Ovary (tissue), 7 donors: ENCODE measurements at regions not wholly inside any gene's neighbourhood (a gene's known extent, or its start where the extent isn't known, plus 50 kb on each side); places are given as distances from the start of the nearest gene placed in this dataset.

Experiments
- DNase-seq, 5 donors: peaks; one replicate each; pipeline ENCODE4 v3.0.0-alpha.2; 2019 to 2020
- H3K27ac ChIP-seq, 2 donors: fragments of 200-600 bp; one replicate each; pipeline versions ENCODE4 v1.5.1 to v1.8.0; 2019 to 2022
- H3K27me3 ChIP-seq: fragments of 200-600 bp; one replicate; pipeline ENCODE4 v1.8.0; 2022
- H3K36me3 ChIP-seq: fragments of 200-600 bp; sonication (generic); one replicate; pipeline ENCODE4 v1.5.1; 2019
- H3K4me1 ChIP-seq: one replicate; pipeline ENCODE4 v1.8.1; 2013; ENCODE audit warnings: mild to moderate bottlenecking, moderate library complexity; ENCODE audit not compliant: insufficient read depth
- H3K4me3 ChIP-seq: fragments of 200-600 bp; sonication (generic); one replicate; pipeline ENCODE4 v1.5.1; 2017
- H3K9me3 ChIP-seq, 2 donors: fragments of 200-600 bp in 1 of 2; sonication (generic) in 1 of 2; one replicate each; pipeline versions ENCODE4 v1.5.1 to v1.8.1; 2013 to 2019; ENCODE audit warnings: mild to moderate bottlenecking in 1 of 2, moderate library complexity in 1 of 2
- EP300 ChIP-seq: sonication (generic); formaldehyde crosslinking; IDR thresholded peaks from one replicate; pipeline ENCODE4 v1.6.1; 2017; ENCODE audit warnings: antibody characterized with exemption
- POLR2A ChIP-seq: fragments of 450-650 bp; IDR thresholded peaks from one replicate; pipeline ENCODE4 v1.6.1; 2017; ENCODE audit warnings: antibody characterized with exemption, mild to moderate bottlenecking, moderate library complexity
- WGBS, 3 donors: extraction: QIAGEN DNeasy Blood & Tissue Kit in 1 of 3; methylation state at CpG; one replicate each; pipeline versions ENCODE4 v1.1.5 to v1.1.7; 2013 to 2017; 5-methylcytosine and 5-hydroxymethylcytosine counted together
- intact Hi-C, 4 donors: fragments of 100-400 bp; cut with DNase I; formaldehyde crosslinking; loops; one replicate each; pipeline versions ENCODE4 v1.11.0 to v1.15.1; 2022 to 2023
- TF ChIP-seq, protein P1 (sequence below), 3 donors: fragments of 450-650 bp in 2 of 3; fragments of 200-600 bp in 1 of 3; IDR thresholded peaks; one replicate each; pipeline versions ENCODE4 v1.5.1 to v1.8.0; 2016 to 2022; ENCODE audit warnings: antibody characterized with exemption in 3 of 3, mild to moderate bottlenecking in 1 of 3
- donor health status: DM: no; HTN: no; CAD: no; lungs with moderate emphysema.
- donor health status: DM: no; HTN: no; CAD: no.
- donor health status: Bipolar disorder and iron deficiency.
- donor health status: DM: no; HTN: no; CAD: no.
- donor health status: DM: yes; HTN: yes; CAD: no.

DNA sequence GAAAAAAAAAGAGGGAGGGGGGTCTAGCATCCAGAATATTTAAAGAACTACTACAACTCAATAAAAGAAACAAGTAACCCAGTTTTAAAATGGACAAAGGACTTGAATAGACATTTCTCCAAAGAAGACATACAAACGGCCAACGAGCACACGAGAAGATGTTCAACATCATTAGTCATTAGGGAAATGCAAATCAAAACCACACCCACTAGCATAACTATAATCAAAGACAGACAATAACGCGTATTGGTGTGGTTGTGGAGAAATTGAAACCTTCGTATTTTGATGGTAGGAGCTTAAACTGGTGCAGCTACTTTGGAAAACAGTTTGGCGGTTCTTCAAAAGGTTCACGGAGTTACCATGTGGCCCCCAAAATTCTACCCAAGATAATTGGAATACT lies 64.3 kb upstream of the CAB39 start:
- Histone ChIP-seq H3K27ac (no peak overlapping the region), H3K36me3 (no peaks in the 10 kb centered on the region), H3K4me1 (no peaks in the 10 kb centered on the region), H3K4me3 (no peak overlapping the region), H3K27me3 (no peaks in the 10 kb centered on the region), H3K9me3 (no peaks in the 10 kb centered on the region)
- 91 to 93% (median 91%) methylated on average over 8 of the region's 8 CpGs for WGBS, 3 donors
- DNase-seq, result no peak
- intact Hi-C loops, result no loop called here
- TF ChIP-seq POLR2A (no peak), EP300 (no peak)
- TF ChIP-seq, protein P1, sequence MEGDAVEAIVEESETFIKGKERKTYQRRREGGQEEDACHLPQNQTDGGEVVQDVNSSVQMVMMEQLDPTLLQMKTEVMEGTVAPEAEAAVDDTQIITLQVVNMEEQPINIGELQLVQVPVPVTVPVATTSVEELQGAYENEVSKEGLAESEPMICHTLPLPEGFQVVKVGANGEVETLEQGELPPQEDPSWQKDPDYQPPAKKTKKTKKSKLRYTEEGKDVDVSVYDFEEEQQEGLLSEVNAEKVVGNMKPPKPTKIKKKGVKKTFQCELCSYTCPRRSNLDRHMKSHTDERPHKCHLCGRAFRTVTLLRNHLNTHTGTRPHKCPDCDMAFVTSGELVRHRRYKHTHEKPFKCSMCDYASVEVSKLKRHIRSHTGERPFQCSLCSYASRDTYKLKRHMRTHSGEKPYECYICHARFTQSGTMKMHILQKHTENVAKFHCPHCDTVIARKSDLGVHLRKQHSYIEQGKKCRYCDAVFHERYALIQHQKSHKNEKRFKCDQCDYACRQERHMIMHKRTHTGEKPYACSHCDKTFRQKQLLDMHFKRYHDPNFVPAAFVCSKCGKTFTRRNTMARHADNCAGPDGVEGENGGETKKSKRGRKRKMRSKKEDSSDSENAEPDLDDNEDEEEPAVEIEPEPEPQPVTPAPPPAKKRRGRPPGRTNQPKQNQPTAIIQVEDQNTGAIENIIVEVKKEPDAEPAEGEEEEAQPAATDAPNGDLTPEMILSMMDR (IDR thresholded peaks at IDR 0.05), result no peak

DNA sequence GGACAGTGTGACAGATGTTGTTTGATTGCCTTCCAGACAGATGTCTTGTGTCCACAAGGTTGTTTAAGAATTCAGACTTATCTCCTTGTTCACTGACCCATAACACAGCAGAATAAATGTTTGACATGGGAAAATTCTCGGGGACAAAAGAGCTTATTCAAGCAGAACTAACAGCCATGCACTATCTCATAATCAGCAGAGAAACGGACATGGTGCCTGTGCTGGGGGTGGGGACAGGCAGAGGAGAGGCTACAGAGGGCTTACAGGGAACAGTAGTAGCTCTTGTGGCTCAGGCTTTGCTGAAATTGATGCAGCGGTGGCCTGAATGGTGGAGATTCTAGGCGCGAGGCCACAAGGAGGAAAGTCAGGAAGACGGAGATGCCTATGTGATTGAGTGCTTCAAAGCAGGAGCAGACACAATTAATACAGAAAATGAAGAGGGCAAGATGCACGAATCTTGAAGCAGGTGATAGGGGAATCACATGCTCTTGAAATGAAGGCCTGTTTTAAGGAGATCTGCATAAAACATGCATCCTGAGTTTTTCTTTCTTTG lies 62.0 kb upstream of the CAB39 start:
- WGBS, 3 donors, result 59 to 65% (median 63%) methylated on average over 7 of the region's 7 CpGs
- no peaks in the 10 kb centered on the region for H3K4me1 ChIP-seq
- no peak overlapping the region for H3K4me3 ChIP-seq
- intact Hi-C loops, result no loop called here
- no peaks in the 10 kb centered on the region for H3K27me3 ChIP-seq
- DNase-seq, result no peak
- TF ChIP-seq POLR2A, result no peak
- no peak for TF ChIP-seq EP300
- TF ChIP-seq, protein P1 (IDR thresholded peaks at IDR 0.05), result no peak
- no peaks in the 10 kb centered on the region for H3K9me3 ChIP-seq
- no peaks in the 10 kb centered on the region for H3K36me3 ChIP-seq
- no peak overlapping the region for H3K27ac ChIP-seq

DNA sequence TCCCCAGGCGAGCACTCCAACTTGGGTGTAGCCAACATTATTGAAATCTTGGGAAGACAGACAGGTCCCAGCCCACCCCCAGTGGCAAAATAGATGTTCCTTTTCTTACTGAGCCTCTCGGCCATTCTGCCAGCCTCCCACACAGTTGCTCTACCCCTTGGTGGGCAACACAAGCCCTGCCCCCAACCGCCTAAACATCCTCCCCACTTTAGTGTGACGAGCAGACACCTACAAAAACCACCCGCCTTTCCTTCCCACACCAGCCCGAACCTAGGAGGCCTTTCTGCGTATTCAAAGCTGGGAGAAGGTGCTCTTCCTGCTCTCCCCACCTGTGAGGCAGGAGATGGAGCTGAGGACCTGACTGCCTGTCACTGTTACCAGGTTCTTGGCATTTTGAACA lies 58.6 kb upstream of the CAB39 start:
- no peak overlapping the region for H3K4me3 ChIP-seq

DNA sequence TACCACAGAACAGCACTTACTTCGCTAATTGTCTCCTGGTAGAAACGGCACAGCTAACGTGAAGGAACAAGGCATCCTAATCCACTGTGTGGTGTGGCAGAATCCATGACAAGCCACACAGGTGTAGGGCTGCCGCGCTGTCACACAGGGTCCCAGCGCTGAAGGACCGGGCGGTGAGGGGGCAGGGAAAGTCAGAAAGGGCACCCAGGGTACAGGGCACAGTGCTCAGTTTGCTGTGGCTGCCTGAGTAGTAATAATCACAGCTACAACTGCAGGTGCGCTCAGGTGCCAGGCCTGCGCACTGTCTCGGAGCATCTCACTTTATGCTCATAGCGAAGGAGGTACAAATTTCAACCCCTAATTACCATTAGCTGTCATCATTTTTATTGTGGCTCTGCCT lies 55.2 kb upstream of the CAB39 start:
- intact Hi-C loops, result no loop called here
- H3K4me1 ChIP-seq, result no peaks in the 10 kb centered on the region
- 92 to 95% (median 95%) methylated on average over 12 of the region's 12 CpGs for WGBS, 3 donors
- no peaks in the 10 kb centered on the region for H3K27me3 ChIP-seq
- no peak overlapping the region for H3K4me3 ChIP-seq
- H3K36me3 ChIP-seq, result no peaks in the 10 kb centered on the region
- no peak for DNase-seq
- TF ChIP-seq POLR2A, result no peak
- no peak for TF ChIP-seq EP300
- TF ChIP-seq, protein P1 (IDR thresholded peaks at IDR 0.05), result no peak
- H3K27ac ChIP-seq, result no peak overlapping the region
- no peaks in the 10 kb centered on the region for H3K9me3 ChIP-seq

More for the DNA sequence above, 58.6 kb upstream of the CAB39 start:
- Histone ChIP-seq H3K27me3 (no peaks in the 10 kb centered on the region), H3K27ac (no peak overlapping the region), H3K4me1 (no peaks in the 10 kb centered on the region), H3K9me3 (no peaks in the 10 kb centered on the region), H3K36me3 (no peaks in the 10 kb centered on the region)
- TF ChIP-seq, protein P1 (IDR thresholded peaks at IDR 0.05), result no peak
- TF ChIP-seq EP300 (no peak), POLR2A (no peak)
- WGBS, 3 donors, result 91 to 92% (median 92%) methylated on average over 7 of the region's 7 CpGs
- intact Hi-C loops, result no loop called here
- no peak for DNase-seq
